HS-5 (cell line): ENCODE measurements at regions not wholly inside any gene's neighbourhood (a gene's known extent, or its start where the extent isn't known, plus 50 kb on each side); places are given as distances from the start of the nearest gene placed in this dataset.
"Not testable (repeated sequence)": the region's sequence is repeated elsewhere in the genome, so short reads cannot be mapped to it uniquely, and the experiment has no call there.

Experiments
- DNase-seq: peaks from one replicate; pipeline ENCODE4 v3.0.0-alpha.2; 2012; ENCODE audit warnings: low read depth

DNA sequence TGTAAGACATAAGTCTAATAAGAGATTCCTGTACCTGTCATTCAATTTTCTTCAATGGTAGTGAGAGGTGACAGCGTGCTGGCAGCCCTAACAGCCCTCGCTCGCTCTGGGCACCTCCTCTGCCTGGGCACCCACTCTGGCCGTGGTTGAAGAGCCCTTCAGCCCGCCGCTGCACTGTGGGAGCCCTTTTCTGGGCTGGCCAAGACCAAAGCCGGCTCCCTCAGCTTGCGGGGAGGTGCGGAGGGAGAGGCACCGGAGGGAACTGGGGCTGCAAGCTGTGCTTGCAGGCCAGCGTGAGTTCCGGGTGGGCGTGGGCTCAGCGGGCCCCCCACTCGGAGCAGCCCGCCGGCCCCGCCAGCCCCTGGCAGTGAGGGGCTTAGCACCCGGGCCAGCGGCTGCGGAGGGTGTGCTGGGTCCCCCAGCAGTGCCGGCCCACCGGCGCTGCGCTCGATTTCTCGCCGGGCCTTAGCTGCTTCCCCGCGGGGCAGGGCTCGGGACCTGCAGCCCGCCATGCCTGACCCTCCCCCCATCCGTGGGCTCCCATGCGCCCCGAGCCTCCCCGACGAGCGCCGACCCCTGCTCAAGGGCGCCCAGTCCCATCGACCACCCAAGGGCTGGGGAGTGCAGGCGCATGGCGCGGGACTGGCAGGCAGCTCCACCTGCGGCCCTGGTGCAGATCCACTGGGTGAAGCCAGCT is 816.6 kb upstream of the TENM4 start:
- not testable (repeated sequence) for DNase-seq

DNA sequence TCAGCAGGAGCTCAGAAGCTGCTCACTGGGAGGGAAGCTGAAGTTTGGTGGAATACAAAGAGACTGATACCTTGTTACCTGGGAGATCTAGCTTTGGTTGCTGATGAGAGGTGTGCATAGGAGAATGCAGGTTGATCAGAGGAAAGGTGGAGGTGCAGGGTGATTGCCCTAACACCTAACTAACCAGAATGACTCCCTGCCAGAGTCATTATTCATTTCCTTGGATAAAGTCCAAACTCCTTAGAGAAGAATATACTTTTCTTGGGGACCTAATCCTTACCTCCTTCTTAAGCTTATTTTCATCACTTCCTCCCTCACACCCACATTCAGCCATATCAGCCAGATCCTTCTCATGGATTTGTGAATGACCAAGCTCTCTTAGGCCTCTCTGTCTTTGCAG is 814.2 kb upstream of the TENM4 start:
- DNase-seq: no peak

DNA sequence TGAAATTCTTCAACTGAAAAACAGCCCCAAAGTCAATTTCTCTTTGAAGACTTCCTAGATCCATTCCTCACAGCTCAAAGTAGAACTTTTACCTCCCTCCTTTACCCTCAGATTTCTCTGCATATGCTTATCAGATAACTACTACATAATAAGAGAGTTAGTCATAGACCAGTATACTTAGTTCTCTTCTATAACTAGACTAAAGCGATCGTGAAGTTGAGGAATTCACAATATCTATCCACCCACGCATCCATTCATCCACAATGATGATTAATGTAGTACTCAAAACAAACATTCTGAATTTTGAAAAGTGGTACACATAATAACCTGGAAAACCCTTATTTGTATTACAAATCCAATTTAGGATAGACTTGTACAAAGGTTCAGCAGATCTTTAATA is 800.9 kb upstream of the TENM4 start:
- DNase-seq: peak; percentile 49

DNA sequence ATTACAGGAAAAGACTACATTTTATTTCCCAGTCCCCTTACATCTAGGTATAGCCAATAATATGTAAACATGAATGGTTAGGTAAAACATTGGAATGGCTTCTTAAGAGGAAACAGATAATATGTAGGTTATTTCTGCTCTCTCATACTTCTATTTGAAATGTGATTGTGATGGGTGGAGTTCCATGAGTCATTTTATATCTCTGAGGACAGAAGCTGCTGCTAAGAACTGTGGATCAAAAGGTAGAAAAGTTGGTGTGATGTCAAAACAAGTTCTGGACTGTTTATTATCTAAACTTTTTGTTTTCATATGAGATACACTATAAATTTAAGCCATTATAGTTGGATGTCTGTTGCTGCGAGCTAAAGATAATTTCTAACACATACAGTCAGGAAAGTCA is 799.4 kb upstream of the TENM4 start:
- DNase-seq: no peak

DNA sequence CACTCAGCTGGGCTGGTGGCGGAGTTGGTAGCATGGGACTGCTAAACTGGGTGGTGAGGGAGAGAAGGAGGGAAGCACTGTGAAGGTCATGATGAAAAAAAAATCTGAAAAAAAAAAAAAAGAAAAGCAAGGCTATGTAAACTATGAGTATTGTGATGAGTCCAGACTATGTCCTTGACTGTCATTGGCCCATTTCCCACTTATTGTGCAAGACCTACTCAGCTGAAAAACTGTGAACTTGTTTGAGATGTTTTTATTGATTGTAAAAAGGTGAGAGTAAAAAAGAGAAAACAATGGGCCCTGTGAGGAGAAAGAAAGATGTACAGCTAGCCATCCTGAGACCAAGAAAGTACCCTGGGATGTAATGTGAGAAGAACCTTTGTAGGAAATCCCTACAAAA is 798.4 kb upstream of the TENM4 start:
- DNase-seq: no peak

DNA sequence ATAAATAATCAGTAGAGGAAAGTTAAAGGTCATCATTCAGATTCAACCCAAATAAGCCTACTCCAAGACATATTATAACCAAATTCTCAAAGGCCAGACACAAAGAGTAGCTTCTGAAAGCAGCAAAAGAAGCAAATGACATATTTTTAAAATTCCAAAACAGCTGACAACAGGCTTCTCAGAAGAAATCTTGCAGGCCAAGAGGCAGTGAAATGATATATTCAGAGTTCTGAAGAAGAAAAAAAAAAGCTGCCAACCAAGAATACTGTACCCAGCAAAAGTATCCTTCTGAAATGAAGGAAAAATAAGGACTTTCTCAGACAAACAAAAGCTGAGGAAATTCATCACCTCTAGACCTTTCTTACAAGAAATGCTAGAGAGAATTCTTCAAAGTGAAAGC is 787.1 kb upstream of the TENM4 start:
- no peak for DNase-seq

DNA sequence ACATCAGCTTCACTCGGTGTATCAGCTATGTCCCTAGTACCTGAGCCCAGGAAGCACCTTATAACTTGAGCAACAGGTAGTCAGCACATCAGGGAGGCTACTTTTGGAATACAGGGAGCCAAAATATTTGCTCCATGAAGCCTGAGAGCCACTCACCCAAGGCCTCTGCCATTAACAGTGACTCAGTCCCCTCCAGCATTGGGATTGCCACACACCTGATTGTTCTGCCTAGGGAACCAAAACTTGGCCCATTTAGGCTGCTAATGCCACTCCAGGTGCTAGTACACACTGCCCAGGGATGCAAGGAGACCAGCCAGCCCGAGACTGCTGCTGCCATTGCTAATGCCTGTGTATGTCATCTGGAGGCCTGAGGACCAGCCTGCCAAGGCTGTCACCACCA is 773.6 kb upstream of the TENM4 start:
- DNase-seq: no peak

DNA sequence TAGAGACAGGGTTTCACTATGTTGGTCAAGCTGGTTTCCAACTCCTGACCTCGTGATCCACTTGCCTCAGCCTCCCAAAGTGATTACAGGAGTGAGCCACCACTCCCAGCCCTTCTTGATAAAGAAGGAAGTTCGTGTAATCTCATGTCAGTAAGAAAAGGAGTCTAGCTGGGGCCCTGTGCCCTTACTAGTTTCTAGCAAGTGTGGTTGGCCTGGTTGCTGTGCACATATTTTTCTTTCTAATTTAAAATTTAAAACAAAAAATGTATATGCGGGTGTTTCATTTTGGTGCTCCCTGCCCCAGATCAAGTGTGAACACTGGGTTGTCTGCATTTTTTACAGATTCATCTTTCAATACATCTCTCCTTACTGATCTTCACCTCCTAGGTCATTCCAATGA is 770.8 kb upstream of the TENM4 start:
- DNase-seq: no peak

DNA sequence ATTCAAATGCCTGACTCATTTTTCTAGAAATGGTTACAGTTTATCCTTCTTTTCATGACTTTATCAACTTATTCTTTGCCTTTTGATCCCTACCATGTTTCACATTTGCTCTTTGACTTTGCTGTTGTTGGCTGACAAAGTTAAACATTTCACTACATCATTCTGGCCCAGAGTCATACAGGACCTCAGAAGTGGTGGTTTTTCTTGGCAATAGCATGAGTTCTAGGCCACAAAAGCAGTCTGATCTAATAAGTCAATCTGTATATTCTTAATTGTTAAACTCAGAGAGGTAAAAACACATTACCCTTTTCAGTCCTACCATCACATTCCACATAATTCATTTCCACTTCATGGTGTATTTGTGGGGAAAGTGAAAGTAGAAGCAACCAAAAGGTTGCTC is 763.2 kb upstream of the TENM4 start:
- DNase-seq: no peak

DNA sequence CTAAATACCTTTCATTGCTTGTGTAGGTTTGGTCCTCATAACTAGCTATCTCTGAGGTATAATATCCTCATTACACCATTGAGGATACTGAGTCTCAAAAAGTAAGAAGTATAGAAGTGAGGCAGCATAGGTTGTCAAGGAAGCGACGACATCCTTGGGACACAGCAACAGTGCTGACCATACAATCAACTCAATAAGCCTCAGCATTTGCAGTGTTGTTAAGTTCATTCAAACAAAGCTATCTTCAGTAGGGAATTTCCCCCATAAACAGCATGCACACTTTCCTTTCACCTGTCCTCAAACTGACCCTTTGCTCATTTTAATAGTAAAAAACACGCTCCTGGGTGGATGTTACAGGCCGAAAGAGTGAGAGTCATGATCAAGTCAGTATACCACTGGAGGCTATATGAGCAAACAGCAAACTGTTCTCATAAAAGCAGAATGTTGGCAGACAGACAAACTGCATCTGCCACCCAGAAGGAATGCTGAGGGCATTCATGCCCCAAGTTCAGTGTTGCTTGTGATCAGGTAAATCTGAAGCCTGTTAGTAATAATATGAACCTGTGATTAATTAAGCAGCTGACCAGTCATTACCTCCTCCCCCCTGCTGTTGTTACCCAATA is 756.2 kb upstream of the TENM4 start:
- DNase-seq: no peak

DNA sequence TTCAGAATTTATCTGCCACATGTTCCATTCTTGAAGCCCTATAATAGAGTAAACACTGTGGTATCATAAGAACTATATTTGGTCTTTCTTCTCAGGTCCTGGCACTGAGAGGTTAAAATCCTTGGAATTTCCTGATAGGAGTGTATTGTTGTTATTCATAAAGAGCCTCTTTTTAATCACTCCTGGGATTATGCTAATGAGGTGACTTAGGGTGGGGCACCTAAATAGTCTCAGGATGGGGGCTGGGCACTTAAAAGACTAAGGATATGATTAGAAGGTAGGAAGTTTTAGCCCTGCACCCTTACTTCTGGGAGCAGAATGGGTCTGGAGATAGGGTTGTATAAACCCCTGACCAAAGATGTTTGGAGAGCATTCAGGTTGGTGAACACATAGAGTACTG is 755.2 kb upstream of the TENM4 start:
- DNase-seq: no peak

DNA sequence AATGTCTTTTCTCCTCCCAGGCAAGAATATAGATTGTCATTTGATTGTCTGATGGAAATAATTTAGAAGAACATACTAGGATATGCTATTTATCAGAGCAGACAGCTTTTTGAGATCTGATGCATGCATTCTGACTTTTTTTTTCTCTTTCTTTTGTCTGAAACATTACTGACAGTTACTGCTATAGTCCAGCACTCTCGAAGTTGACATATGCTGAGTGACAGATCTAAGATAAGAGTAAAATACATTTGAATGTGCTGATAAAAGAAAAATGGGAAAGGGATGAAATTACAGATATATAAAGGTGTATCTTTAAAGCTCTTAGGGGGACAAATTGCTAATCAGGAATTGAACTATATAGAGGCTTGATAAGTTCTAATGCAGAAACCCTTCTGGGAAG is 753.8 kb upstream of the TENM4 start:
- DNase-seq: no peak

DNA sequence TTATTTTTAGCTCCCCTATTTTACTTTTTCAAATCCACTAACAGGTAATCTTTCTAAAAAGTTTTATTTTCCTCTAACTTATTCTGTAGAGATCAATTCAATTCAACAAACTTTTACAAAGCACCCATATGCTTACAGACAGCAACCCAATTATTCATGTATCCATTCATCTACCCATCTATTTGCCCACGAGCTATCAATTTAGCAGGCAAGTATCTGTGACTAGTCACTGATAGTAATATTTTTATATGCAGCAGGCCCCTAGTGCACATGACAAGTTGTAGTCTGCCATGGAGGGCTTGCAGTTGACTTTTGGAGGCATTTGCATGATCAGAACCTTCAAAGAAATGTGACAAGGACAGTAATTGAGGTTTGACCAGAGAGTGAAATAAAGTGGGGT is 753.2 kb upstream of the TENM4 start:
- DNase-seq: no peak

DNA sequence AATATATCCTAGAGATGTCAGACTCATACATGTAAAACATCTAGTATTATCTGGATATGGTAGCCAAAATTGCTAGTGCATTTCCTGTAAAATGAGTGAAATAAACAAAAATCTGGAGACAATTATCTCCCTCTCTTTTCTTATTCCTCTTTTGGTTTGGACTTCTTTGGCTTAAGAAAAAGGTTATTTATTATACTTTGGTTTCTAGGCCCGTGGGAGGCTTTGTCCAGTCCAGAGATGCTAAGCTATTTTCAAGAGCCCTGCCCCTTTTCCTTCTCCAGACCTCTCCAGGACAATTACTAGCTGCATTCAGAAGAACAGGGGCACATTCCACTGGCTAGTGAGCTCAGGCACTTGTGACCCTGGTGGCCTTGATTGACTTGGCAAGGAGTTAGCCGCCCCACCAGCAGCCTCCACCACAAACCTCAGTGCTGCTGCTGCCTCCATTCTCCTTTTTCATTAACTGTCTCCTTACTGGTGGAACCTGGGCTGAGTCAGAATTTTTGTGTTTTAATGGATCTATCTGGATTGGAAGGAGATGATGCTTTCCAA is 747.3 kb upstream of the TENM4 start:
- no peak for DNase-seq

DNA sequence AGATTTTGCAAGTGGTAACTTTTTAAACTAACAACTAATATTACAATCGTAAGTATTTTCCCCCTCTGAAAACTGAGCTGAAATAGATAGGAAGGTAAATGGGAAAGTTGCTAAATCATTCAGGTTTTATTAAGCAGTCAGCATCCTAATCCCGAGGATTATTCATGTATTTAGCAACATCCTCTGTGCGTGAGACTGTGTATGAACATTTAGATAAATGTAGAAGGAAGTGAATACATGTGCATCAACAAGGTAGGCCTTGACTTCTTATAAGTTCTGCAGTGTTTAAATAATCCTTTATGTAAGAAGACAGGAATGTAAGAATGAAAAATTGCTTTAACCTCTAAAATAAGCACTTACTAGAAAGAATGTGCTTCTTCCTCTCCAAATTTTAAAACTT is 745.9 kb upstream of the TENM4 start:
- no peak for DNase-seq

DNA sequence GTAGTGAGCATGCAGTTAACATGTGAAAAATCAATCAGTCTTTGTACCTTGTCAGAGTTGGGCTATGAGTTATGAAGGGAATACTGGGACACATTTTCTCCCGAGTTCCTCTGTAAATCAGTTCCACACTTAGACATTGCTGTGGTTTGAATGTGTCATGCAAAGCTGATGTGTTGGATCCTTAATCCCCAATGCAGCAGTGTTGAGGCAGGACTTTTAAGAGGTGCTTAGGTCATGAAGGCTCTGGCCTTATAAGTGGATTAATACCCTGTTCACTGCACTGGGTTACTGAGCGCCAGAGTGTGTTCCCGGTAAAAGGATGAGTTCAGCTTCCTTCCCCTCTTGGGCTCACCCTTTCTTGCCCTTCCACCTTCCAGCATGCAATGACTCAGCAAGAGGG is 742.1 kb upstream of the TENM4 start:
- no peak for DNase-seq

DNA sequence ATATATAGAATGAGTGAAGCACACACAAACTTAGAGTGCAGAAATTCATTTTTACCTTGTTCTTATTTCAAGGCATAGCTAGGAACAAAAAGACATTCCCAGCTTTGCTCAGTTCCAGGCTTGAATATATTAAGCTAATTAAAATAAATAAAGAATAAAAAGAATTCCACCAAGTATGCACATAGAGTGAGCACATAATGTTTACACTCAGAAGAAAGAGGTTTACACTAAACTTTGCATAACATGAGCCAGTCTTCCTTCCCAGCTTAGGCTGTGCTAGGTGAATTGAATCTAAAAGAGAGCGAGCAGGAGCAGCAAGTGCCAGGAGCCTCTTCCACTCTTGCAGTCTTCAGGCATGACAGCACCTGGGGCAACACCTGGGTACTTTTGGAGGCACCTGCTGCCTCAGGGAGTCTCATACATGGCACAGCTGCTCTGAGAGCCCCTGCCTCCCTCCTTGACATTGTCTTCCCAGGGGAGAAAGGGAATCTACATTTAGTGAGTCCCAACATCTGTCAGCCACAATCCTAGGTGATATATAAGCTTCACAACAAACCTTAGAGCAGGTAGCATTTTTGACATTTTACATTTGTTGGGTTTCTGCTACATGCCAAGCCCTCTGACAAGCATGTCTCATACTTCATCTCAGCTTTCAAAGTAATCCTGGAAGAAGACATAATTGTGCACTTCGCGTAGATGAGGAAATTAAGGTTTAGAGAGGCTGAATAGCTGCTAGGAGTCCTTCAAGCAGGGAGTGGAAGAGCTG is 732.7 kb upstream of the TENM4 start:
- DNase-seq: no peak

DNA sequence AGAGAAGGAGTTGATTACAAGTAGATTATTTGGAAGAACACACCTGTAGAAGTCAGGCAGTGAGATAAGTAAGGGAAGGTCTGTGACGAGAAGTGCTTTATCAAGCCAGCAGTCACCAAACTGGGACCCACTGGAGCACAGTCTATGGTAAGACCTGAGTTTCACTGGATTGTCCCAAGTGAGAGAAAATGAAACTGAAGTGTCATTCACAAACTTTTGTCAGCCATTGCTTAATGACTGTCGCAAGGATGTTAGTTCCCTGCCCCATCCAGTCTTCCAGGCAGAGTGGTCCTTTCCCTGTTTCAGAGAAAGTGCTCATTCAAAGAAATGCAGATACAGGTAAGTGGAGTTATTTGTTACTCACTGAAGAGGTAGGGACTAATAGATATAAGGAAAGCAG is 728.0 kb upstream of the TENM4 start:
- no peak for DNase-seq

DNA sequence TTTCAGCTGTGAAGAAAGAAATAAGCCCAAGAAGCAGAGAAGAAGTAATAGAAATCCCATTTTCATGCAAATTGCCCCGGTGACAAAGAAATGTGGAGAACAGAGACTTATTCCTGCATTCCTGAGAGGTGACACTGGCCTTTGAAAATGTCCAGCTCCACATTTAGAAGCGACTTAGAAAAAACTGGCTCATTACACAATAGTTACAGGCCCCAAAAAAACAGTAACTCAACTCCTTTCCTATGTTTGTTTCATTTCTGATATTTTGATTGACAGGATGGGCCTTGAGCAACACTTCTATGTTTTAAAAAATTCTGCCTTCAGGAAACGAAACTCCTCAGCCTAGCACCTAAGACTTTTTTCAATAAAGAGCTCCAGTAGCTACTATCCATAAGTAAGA is 726.9 kb upstream of the TENM4 start:
- DNase-seq: no peak

DNA sequence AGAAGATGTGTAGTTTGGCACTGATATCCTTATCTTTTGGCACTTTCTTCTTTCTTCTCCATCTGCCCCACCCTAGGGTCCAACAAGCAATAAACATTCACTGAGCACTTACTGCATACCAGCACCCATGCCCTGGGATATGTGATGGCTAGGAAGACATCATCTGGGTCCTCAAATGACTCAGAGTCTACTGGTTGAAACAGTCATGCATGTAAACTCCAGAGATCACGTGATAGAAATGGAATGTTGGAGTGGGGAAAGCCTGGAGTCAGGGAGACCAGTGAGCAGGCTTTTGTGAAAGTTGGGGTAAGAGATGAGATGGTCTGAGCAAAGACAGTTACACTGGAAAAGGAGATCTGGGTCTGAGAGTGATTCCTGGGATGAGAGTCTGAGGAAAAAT is 724.9 kb upstream of the TENM4 start:
- peak; percentile 30 for DNase-seq

DNA sequence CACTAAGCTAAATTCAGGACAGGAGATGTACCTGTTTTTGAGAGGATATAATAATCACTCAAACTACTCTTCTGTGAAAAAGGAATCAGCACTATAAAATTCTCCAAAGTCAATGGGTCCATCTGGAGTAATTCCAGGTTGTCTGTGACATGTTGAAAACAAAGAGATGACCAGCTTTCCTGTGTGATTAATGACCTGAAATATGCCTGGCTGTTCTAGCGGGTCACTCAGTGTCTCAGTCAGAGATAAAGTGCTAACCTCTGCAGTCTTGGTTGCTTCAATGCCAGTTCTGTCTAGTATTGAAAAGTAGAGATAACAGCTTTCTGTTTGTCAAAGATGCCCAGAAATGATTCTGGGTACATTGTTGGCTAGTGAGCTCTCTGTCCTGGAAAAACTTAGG is 722.6 kb upstream of the TENM4 start:
- no peak for DNase-seq

DNA sequence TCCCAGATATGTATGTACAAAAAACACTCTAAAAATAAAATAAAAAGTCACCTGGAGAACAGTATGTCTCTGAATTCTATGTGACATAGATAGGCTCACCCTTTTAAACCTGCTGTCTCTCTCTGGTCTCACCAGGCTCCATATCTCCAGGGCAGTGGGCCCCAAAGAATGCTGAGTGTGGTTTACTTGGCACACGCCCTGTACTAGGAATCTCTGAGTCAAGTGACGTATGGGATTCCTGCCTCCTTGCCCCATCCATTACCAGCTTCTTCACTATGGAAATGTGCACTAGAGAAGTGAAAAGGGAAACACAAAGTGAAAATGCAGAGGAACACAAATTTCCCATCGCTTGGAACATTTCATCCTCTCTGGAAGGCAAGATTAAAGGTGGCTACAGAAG is 722.2 kb upstream of the TENM4 start:
- DNase-seq: no peak

DNA sequence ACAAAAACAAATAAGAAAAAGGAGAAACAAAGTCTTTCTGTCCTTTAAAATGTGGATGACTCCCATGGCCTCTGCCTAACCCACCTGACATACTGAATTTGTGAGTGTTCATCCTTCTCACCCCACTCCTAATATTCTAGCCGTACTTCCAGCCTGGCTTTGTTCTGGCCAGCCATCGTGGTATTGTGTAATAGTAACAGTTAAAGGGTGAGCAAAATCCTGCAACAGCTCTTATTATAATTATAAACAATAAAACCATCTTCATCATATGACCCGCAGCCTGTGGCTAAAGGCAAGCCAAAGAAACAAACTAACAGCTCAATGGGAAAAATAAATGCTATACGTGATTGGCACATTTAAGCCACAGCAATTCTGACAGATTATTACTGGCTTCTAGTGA is 721.6 kb upstream of the TENM4 start:
- no peak for DNase-seq
